ENCODE measurements at regions not wholly inside any gene's neighbourhood (a gene's known extent, or its start where the extent isn't known, plus 50 kb on each side); places are given as distances from the start of the nearest gene placed in this dataset. TPM values are rescaled to one million over a fixed set of nuclear protein-coding genes. Genes with fewer than 3 reads are reported as not detected.

GRCh38 chr11:103844327-103845215 lies 191.9 kb upstream of the DDI1 start:
- POLR2A ChIA-PET, result no interaction called here
- Mint-ChIP-seq H3K27me3 (no peaks in the 10 kb centered on the region), H3K27ac (no peak overlapping the region), H3K4me1 (no peaks in the 10 kb centered on the region), H3K36me3 (no peaks in the 10 kb centered on the region), H3K9me3 (no peaks in the 10 kb centered on the region), H3K4me3 (no peak overlapping the region)
- no peak for DNase-seq
- ATAC-seq (ENCODE audit: low read depth), result no peak

- DNase-seq, result no peak
- no peaks in the 10 kb centered on the region for H3K27me3 Mint-ChIP-seq
- no peak overlapping the region for H3K27ac Mint-ChIP-seq
- H3K4me1 Mint-ChIP-seq, result no peaks in the 10 kb centered on the region
- H3K36me3 Mint-ChIP-seq, result no peaks in the 10 kb centered on the region
- no peak for ATAC-seq (ENCODE audit: low read depth)
- POLR2A ChIA-PET, result no interaction called here
- no peak overlapping the region for H3K4me3 Mint-ChIP-seq
- H3K9me3 Mint-ChIP-seq, result no peaks in the 10 kb centered on the region
Measured at GRCh38 chr11:103845331-103845730, 191.1 kb upstream of the DDI1 start.

- Mint-ChIP-seq H3K36me3 (no peaks in the 10 kb centered on the region), H3K27ac (no peak overlapping the region), H3K4me1 (no peaks in the 10 kb centered on the region), H3K9me3 (no peaks in the 10 kb centered on the region), H3K27me3 (no peaks in the 10 kb centered on the region), H3K4me3 (no peak overlapping the region)
- POLR2A ChIA-PET, result no interaction called here
- no peak for DNase-seq
- no peak for ATAC-seq (ENCODE audit: low read depth)
Measured at GRCh38 chr11:103848686-103849085, 187.8 kb upstream of the DDI1 start.

GRCh38 chr11:103849366-103849765 lies 187.1 kb upstream of the DDI1 start:
- ATAC-seq (ENCODE audit: low read depth) (no peak), DNase-seq (no peak)
- no peak overlapping the region for H3K4me3 Mint-ChIP-seq
- H3K4me1 Mint-ChIP-seq, result no peaks in the 10 kb centered on the region
- H3K9me3 Mint-ChIP-seq, result no peaks in the 10 kb centered on the region
- POLR2A ChIA-PET, result no interaction called here
- no peaks in the 10 kb centered on the region for H3K36me3 Mint-ChIP-seq
- no peak overlapping the region for H3K27ac Mint-ChIP-seq
- H3K27me3 Mint-ChIP-seq, result no peaks in the 10 kb centered on the region

GRCh38 chr11:103850419-103851165 lies 185.8 kb upstream of the DDI1 start:
- peaks cover 1% of the 10 kb centered on the region for H3K9me3 Mint-ChIP-seq
- DNase-seq, result no peak
- H3K27ac Mint-ChIP-seq, result no peak overlapping the region
- no peaks in the 10 kb centered on the region for H3K27me3 Mint-ChIP-seq
- H3K36me3 Mint-ChIP-seq, result no peaks in the 10 kb centered on the region
- H3K4me3 Mint-ChIP-seq, result no peak overlapping the region
- POLR2A ChIA-PET, result no interaction called here
- ATAC-seq (ENCODE audit: low read depth), result no peak
- peaks cover 2% of the 10 kb centered on the region for H3K4me1 Mint-ChIP-seq

GRCh38 chr11:103851166-103851651 lies 185.2 kb upstream of the DDI1 start:
- no peak overlapping the region for H3K27ac Mint-ChIP-seq
- H3K4me3 Mint-ChIP-seq, result no peak overlapping the region
- DNase-seq (no peak), ATAC-seq (ENCODE audit: low read depth) (no peak)
- H3K4me1 Mint-ChIP-seq, result peaks cover 2% of the 10 kb centered on the region
- POLR2A ChIA-PET, result no interaction called here
- no peaks in the 10 kb centered on the region for H3K36me3 Mint-ChIP-seq
- no peaks in the 10 kb centered on the region for H3K27me3 Mint-ChIP-seq
- H3K9me3 Mint-ChIP-seq, result peaks cover 1% of the 10 kb centered on the region

Small RNA genes lying in the stretch of these regions (microRNA-seq; reads per million reads assigned to microRNA genes)
- gene MIR4693, result not detected

Measured in activated naive CD8-positive, alpha-beta T cell treated with anti-CD3 and anti-CD28 coated beads, Interleukin-2, amount 10 ng/mL, durations not matched to agents 7 days and 5 days (primary cell).